ENCODE measurements at regions not wholly inside any gene's neighbourhood (a gene's known extent, or its start where the extent isn't known, plus 50 kb on each side); places are given as distances from the start of the nearest gene placed in this dataset.

DNA sequence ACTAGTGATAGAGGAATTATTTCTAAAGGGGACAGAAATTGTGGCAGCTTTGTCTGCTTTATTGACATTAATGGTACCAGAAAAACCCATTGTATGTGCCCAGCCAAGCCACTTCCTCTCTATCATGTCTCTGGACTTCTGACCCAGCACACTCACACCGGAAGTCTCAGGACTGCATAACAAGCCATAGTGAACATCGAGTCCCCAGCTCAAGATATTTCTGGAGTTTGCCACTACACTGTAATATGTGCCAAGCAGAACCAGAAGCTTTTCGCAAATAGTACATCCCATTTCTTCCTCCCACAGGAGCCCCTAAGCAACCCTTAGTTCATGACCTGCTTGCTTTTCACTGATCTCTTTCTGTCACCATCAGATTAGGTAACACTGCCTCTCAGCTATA is 187.4 kb upstream of the GHR start:
- no peak for TF ChIP-seq CTCF (conservative IDR thresholded peaks at IDR 0.05; ENCODE audit: low read length)
- no peak for TF ChIP-seq EZH2phosphoT487 (IDR thresholded peaks at IDR 0.05; ENCODE audit: borderline replicate concordance)
